Peyer's patch (tissue), 4 donors: ENCODE measurements at regions not wholly inside any gene's neighbourhood (a gene's known extent, or its start where the extent isn't known, plus 50 kb on each side); places are given as distances from the start of the nearest gene placed in this dataset.

Source experiments
- DNase-seq, 3 donors: peaks; one replicate each; pipeline ENCODE4 v3.0.0-alpha.2; 2017 to 2019
- H3K27ac ChIP-seq, 4 donors: fragments of 200-600 bp; sonication (generic); one replicate each; pipeline ENCODE4 v1.5.1; 2016 to 2019
- H3K27me3 ChIP-seq, 2 donors: fragments of 200-600 bp; sonication (generic); one replicate each; pipeline ENCODE4 v1.5.1; 2019
- H3K36me3 ChIP-seq, 3 donors: fragments of 200-600 bp; sonication (generic); one replicate each; pipeline ENCODE4 v1.5.1; 2016 to 2019
- H3K4me1 ChIP-seq, 4 donors: fragments of 200-600 bp; sonication (generic); one replicate each; pipeline ENCODE4 v1.5.1; 2016 to 2019
- H3K4me3 ChIP-seq, 4 donors: fragments of 200-600 bp; sonication (generic); 1 replicate in 3 of 4; 2 replicates in 1 of 4; pipeline ENCODE4 v1.5.1; 2016 to 2019; ENCODE audit warnings: mild to moderate bottlenecking in 1 of 4
- H3K9me3 ChIP-seq, 4 donors: fragments of 200-600 bp; sonication (generic); one replicate each; pipeline ENCODE4 v1.5.1; 2016 to 2019; ENCODE audit warnings: mild to moderate bottlenecking in 1 of 4
- POLR2A ChIP-seq, 2 donors: fragments of 450-650 bp; IDR thresholded peaks; one replicate each; pipeline ENCODE4 v1.5.1; 2017; ENCODE audit warnings: antibody characterized with exemption in 2 of 2, mild to moderate bottlenecking in 2 of 2, moderate library complexity in 2 of 2
- TF ChIP-seq, protein P1 (sequence below), 6 experiments: fragments of 450-650 bp in 4 of 6; fragments of 200-600 bp in 2 of 6; sonication (generic) in 1 of 6; IDR thresholded peaks; one replicate each; pipeline ENCODE4 v1.5.1; 2017 to 2019; ENCODE audit warnings: antibody characterized with exemption in 6 of 6, mild to moderate bottlenecking in 3 of 6, moderate library complexity in 1 of 6

DNA sequence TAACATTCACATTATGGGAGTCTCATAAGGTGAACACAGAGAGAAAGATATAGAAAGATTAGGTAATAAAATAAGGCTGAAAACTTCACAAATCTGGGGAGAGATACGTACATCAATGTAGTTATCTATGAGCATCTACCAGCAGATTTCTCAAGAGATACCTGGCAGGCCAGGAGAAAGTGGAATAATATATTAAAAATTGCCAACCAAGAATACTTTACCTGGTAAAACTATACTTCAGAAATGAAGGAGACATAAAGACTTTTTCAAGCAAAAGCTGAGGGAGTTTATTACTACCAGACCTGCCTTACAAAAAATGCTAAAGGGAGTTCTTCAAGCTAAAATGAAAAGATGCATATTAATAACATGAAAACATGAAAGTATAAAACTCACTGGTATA is 78.8 kb upstream of the COMTD1 start:
- H3K27ac ChIP-seq = no peak overlapping the region
- DNase-seq = no peak
- H3K36me3 ChIP-seq = no peaks in the 10 kb centered on the region
- TF ChIP-seq POLR2A (IDR thresholded peaks at IDR 0.05) = no peak
- TF ChIP-seq, protein P1, sequence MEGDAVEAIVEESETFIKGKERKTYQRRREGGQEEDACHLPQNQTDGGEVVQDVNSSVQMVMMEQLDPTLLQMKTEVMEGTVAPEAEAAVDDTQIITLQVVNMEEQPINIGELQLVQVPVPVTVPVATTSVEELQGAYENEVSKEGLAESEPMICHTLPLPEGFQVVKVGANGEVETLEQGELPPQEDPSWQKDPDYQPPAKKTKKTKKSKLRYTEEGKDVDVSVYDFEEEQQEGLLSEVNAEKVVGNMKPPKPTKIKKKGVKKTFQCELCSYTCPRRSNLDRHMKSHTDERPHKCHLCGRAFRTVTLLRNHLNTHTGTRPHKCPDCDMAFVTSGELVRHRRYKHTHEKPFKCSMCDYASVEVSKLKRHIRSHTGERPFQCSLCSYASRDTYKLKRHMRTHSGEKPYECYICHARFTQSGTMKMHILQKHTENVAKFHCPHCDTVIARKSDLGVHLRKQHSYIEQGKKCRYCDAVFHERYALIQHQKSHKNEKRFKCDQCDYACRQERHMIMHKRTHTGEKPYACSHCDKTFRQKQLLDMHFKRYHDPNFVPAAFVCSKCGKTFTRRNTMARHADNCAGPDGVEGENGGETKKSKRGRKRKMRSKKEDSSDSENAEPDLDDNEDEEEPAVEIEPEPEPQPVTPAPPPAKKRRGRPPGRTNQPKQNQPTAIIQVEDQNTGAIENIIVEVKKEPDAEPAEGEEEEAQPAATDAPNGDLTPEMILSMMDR (IDR thresholded peaks at IDR 0.05) = no peak
- no peaks in the 10 kb centered on the region for H3K27me3 ChIP-seq
- no peaks in the 10 kb centered on the region for H3K4me1 ChIP-seq
- H3K9me3 ChIP-seq = no peaks in the 10 kb centered on the region
- no peak overlapping the region for H3K4me3 ChIP-seq

DNA sequence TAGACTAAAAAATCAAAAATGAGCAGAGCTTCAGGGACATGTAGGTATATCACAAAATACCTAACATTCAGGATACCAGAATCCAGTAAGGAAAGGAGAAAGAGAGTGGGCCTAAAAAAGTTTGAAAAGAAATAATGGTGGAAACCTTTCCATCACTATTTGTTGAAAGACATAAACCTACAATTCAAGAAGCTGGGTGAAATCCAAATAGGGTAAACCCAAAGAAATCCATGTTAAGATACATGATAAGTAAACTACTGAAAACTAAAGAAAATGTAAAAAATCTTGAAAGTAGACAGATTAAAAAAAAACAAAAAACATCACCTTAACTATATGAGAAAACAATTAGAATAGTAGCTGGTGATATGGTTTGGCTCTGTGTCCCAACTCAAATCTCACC is 76.7 kb upstream of the COMTD1 start:
- Histone ChIP-seq H3K4me3 (no peak overlapping the region), H3K36me3 (no peaks in the 10 kb centered on the region), H3K27ac (no peak overlapping the region), H3K27me3 (no peaks in the 10 kb centered on the region), H3K4me1 (no peaks in the 10 kb centered on the region), H3K9me3 (no peaks in the 10 kb centered on the region)
- DNase-seq = no peak
- TF ChIP-seq POLR2A (IDR thresholded peaks at IDR 0.05) = no peak
- TF ChIP-seq, protein P1 (IDR thresholded peaks at IDR 0.05) = no peak

DNA sequence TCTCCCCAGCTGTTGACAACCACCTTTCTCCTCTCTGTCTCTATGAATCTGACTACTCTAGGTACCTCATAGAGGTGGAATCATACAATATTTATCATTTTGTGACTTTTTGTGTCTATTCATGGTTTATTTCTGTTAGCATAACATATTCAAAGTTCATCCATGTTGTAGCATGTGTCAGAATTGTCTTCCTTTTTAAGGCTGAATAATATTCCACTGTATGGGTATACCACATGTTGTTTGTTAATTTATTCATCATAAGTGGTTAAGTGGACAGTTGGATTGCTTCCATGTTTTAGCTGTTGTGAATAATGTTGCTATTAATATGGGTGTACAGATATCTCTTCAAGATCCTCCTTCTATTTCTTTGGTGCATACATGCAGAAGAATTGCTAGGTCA is 69.9 kb upstream of the COMTD1 start:
- H3K27me3 ChIP-seq = no peaks in the 10 kb centered on the region
- no peaks in the 10 kb centered on the region for H3K4me1 ChIP-seq
- no peak overlapping the region for H3K27ac ChIP-seq
- no peaks in the 10 kb centered on the region for H3K36me3 ChIP-seq
- H3K4me3 ChIP-seq = no peak overlapping the region
- no peak for DNase-seq
- H3K9me3 ChIP-seq = no peaks in the 10 kb centered on the region
- TF ChIP-seq, protein P1 (IDR thresholded peaks at IDR 0.05) = no peak
- TF ChIP-seq POLR2A (IDR thresholded peaks at IDR 0.05) = no peak

DNA sequence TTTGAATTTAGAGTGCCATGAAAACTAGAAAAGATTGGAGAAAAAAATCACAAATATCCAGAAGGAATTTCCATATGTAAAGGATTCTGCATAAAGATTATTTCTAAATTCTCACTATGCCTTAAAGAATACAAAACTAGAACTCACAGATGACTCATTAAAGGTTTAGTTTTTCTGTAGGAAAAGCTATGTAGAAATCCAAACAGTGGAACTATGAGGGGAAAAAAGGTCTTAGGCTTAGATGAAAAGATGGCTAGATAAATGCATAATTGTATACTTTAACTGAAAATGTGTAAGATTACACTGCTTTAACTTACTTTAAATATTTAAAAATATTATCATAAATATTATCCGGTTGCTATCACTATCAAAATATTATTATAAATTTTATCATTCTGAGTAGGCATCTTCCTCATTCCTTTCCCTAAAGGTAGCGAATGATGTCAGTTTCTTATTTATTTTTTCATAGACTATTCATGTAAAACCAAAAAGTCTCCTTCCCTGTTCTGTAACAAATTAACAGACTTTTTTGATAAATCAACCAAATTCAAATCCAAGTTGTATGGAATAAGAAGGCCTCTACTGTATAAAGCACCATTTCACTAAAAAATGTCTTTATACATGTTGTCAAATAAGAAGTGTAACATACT is 69.1 kb upstream of the COMTD1 start:
- Histone ChIP-seq H3K27ac (no peak overlapping the region), H3K9me3 (no peaks in the 10 kb centered on the region), H3K4me1 (no peaks in the 10 kb centered on the region), H3K27me3 (no peaks in the 10 kb centered on the region), H3K36me3 (no peaks in the 10 kb centered on the region), H3K4me3 (no peak overlapping the region)
- TF ChIP-seq, protein P1 (IDR thresholded peaks at IDR 0.05) = no peak
- TF ChIP-seq POLR2A (IDR thresholded peaks at IDR 0.05) = no peak
- no peak for DNase-seq

DNA sequence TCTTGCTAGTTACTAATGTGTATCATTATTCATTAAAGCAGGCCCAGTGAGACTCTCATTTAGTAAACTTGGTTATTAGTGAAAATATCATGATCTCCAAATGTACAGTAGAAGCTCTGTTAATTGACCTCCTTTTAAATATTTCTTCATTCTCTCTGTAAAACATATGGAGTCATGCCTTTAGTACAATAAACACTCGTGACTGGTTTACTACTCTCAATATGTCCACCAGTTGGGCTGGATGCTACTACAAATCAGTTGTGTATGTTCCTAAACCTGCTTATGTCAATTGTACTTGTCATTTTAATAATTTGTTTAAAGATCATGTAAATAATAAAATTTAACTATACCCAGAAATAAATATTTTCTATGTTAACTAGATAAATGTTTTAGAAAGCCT is 68.6 kb upstream of the COMTD1 start:
- no peak for DNase-seq
- Histone ChIP-seq H3K36me3 (no peaks in the 10 kb centered on the region), H3K27me3 (no peaks in the 10 kb centered on the region), H3K27ac (no peak overlapping the region), H3K4me3 (no peak overlapping the region), H3K9me3 (no peaks in the 10 kb centered on the region), H3K4me1 (no peaks in the 10 kb centered on the region)
- TF ChIP-seq POLR2A (IDR thresholded peaks at IDR 0.05) = no peak
- TF ChIP-seq, protein P1 (IDR thresholded peaks at IDR 0.05) = no peak
